Gastroesophageal sphincter (tissue), 3 donors: ENCODE measurements at regions not wholly inside any gene's neighbourhood (a gene's known extent, or its start where the extent isn't known, plus 50 kb on each side); places are given as distances from the start of the nearest gene placed in this dataset.

Experiments used
- EP300 ChIP-seq: sonication (generic); formaldehyde crosslinking; IDR thresholded peaks from one replicate; pipeline ENCODE4 v1.6.1; 2017; ENCODE audit warnings: antibody characterized with exemption, mild to moderate bottlenecking
- POLR2A ChIP-seq, 2 donors: fragments of 450-650 bp; IDR thresholded peaks; one replicate each; pipeline ENCODE4 v1.6.1; 2017; ENCODE audit warnings: antibody characterized with exemption in 2 of 2, mild to moderate bottlenecking in 2 of 2, moderate library complexity in 1 of 2
- POLR2AphosphoS5 ChIP-seq: sonication (generic); formaldehyde crosslinking; IDR thresholded peaks from one replicate; pipeline ENCODE4 v1.6.1; 2017; ENCODE audit warnings: antibody characterized with exemption
- TF ChIP-seq, protein P1 (sequence below), 4 experiments: fragments of 200-600 bp in 2 of 4; fragments of 450-650 bp in 2 of 4; sonication (generic) in 1 of 4; IDR thresholded peaks; one replicate each; pipeline ENCODE4 v1.5.1; 2017 to 2019; ENCODE audit warnings: antibody characterized with exemption in 4 of 4, mild to moderate bottlenecking in 2 of 4, moderate library complexity in 2 of 4

DNA sequence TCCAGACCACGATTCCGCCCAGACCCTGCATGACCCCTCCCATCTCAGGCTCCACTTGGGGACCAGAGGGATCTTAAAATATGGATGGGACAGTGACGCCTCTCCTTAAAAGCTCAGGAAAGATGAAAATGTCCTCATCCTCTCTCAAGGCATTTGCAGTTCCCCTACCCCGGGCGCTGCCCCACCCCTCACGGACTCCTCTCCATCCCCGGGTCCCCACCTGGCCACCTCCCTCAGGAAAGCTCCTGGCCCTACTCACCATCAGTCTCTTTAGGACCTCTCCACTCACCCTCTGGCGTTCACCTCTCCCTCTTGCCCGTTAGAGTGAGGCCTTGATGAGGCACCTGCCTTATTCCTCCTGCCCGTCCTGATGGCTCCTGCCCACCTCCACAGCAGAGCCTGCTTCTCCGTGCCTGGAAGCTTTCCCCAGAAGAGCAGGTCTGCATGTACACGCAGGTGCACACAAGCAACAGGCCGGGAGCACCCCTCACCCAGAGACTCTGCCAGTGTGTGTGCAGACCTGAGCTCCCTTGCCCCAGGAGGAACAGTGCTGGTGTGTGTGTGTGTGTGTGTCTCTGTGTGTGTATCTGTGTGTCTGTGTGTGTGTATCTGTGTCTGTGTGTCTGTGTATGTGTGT lies 105.6 kb upstream of the NXT1 start:
- TF ChIP-seq, protein P1, sequence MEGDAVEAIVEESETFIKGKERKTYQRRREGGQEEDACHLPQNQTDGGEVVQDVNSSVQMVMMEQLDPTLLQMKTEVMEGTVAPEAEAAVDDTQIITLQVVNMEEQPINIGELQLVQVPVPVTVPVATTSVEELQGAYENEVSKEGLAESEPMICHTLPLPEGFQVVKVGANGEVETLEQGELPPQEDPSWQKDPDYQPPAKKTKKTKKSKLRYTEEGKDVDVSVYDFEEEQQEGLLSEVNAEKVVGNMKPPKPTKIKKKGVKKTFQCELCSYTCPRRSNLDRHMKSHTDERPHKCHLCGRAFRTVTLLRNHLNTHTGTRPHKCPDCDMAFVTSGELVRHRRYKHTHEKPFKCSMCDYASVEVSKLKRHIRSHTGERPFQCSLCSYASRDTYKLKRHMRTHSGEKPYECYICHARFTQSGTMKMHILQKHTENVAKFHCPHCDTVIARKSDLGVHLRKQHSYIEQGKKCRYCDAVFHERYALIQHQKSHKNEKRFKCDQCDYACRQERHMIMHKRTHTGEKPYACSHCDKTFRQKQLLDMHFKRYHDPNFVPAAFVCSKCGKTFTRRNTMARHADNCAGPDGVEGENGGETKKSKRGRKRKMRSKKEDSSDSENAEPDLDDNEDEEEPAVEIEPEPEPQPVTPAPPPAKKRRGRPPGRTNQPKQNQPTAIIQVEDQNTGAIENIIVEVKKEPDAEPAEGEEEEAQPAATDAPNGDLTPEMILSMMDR (IDR thresholded peaks at IDR 0.05), result no peak
- TF ChIP-seq POLR2A (IDR thresholded peaks at IDR 0.05), result no peak
- no peak for TF ChIP-seq EP300
- TF ChIP-seq POLR2AphosphoS5, result no peak
